ENCODE measurements at regions not wholly inside any gene's neighbourhood (a gene's known extent, or its start where the extent isn't known, plus 50 kb on each side); places are given as distances from the start of the nearest gene placed in this dataset.

GRCh38 chr18:24674200-24674599 lies 213.8 kb downstream of the HRH4 start:
- in situ Hi-C loops (cut with HindIII; ENCODE audit: low pct_unique_long_range_greater_than_20kb, low sequenced_read_pairs) (no loop called here), intact Hi-C loops (cut with micrococcal nuclease; ENCODE audit: unreplicated experiment) (no loop called here)
- Histone ChIP-seq H3K27me3 (ENCODE audit: control insufficient read depth, insufficient read depth, low read length) (peaks cover 7% of the 10 kb centered on the region; the same call in 1 of the 2 replicates), H3K27ac (ENCODE audit: low read length) (no peak overlapping the region), H3K9me3 (ENCODE audit: control insufficient read depth, insufficient read depth, low read depth, low read length) (no peaks in the 10 kb centered on the region), H3K36me3 (ENCODE audit: control insufficient read depth, insufficient read depth, low read length) (no peaks in the 10 kb centered on the region), H3K4me1 (ENCODE audit: control insufficient read depth, insufficient read depth, low read length) (no peaks in the 10 kb centered on the region), H3K4me3 (ENCODE audit: low read depth in 2 of 2, low read length in 2 of 2) (no peak overlapping the region)
- no peak for DNase-seq (ENCODE audit: low read depth, low spot score)
- TF ChIP-seq SIN3A (IDR thresholded peaks at IDR 0.05; ENCODE audit: borderline replicate concordance, insufficient read depth, low read depth, low read length) = no peak
- TF ChIP-seq TCF7L2 (IDR thresholded peaks at IDR 0.05; ENCODE audit: low read depth, low read length) = no peak
- no peak for TF ChIP-seq CTCF (IDR thresholded peaks at IDR 0.05)
- TF ChIP-seq POLR2AphosphoS5 (IDR thresholded peaks at IDR 0.05; ENCODE audit: low read depth, low read length) = no peak
- ChIA-PET POLR2A (no interaction called here), CTCF (no interaction called here)
- ATAC-seq = no peak
- BruUV-seq (replicated peaks) = no TSS peak

GRCh38 chr18:24674605-24675004 lies 214.2 kb downstream of the HRH4 start:
- H3K9me3 ChIP-seq (ENCODE audit: control insufficient read depth, insufficient read depth, low read depth, low read length) = no peaks in the 10 kb centered on the region
- intact Hi-C loops (cut with micrococcal nuclease; ENCODE audit: unreplicated experiment) = no loop called here
- no peaks in the 10 kb centered on the region for H3K4me1 ChIP-seq (ENCODE audit: control insufficient read depth, insufficient read depth, low read length)
- peaks cover 6% of the 10 kb centered on the region; the same call in 1 of the 2 replicates for H3K27me3 ChIP-seq (ENCODE audit: control insufficient read depth, insufficient read depth, low read length)
- no peaks in the 10 kb centered on the region for H3K36me3 ChIP-seq (ENCODE audit: control insufficient read depth, insufficient read depth, low read length)
- no peak overlapping the region for H3K27ac ChIP-seq (ENCODE audit: low read length)
- TF ChIP-seq POLR2AphosphoS5 (IDR thresholded peaks at IDR 0.05; ENCODE audit: low read depth, low read length) (no peak), CTCF (IDR thresholded peaks at IDR 0.05) (no peak), TCF7L2 (IDR thresholded peaks at IDR 0.05; ENCODE audit: low read depth, low read length) (no peak), SIN3A (IDR thresholded peaks at IDR 0.05; ENCODE audit: borderline replicate concordance, insufficient read depth, low read depth, low read length) (no peak), REST (IDR thresholded peaks at IDR 0.05; ENCODE audit: insufficient read depth in 1 of 2, low read depth in 2 of 2, low read length in 1 of 2) (no peak)
- ChIA-PET POLR2A (no interaction called here), CTCF (no interaction called here)
- no TSS peak for BruUV-seq (replicated peaks)
- ATAC-seq (no peak), DNase-seq (ENCODE audit: low read depth, low spot score) (no peak)
- no peak overlapping the region for H3K4me3 ChIP-seq (ENCODE audit: low read depth in 2 of 2, low read length in 2 of 2)
- in situ Hi-C loops (cut with HindIII; ENCODE audit: low pct_unique_long_range_greater_than_20kb, low sequenced_read_pairs) = no loop called here
